ENCODE measurements at regions not wholly inside any gene's neighbourhood (a gene's known extent, or its start where the extent isn't known, plus 50 kb on each side); places are given as distances from the start of the nearest gene placed in this dataset.

DNA sequence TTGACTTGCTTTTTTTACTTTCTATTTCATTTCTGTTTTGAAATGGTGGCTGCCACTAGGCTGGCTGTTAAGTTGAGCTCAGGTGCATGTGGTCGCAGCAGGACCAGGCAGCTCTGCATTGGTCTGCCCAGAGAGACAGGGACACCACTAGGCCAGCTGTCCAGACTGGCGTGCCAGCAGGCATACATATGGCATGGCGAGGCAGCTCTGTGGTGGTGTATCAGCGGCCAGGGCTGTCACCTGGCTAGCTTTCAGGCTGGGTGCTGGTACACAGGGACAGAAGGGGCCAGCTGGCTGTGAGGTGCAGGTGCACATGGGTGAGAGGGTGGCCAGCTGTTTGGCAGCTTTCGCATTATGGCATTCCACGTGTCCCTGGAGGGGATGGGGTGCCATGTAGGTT lies 654.0 kb upstream of the ACO1 start:
- dilution Hi-C loops (cut with MboI; ENCODE audit: extremely low pct_ligation_motif_present, low sequenced_read_pairs): no loop called here

DNA sequence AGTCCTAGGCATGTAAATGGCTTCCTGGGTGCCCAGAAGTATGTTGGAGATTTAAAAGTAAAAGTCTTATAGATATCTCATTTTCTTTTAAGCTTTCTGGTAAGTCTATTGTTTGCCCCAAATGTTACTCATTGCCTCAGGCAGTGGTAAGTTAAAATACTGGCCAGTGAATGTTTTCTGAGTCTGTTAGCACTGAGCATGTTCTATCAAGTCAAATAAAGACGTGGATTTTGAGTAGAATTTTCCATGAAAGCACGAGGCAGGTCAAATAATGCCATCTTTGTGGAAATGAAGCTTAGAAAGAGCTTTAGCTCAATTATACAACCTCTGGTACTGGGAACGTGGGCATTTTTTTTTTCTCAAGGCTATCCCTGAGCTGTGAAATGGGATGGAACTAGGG lies 651.3 kb upstream of the ACO1 start:
- H3K27me3 ChIP-seq (ENCODE audit: control insufficient read depth, extremely low read depth, insufficient read depth, low read length): no peaks in the 10 kb centered on the region
- H4K20me1 ChIP-seq (ENCODE audit: control insufficient read depth, extremely low read depth, insufficient read depth, low read length): no peaks in the 10 kb centered on the region
- no peak for TF ChIP-seq CTCF (optimal IDR thresholded peaks at IDR 0.05 in 1 of 3, IDR thresholded peaks at IDR 0.05 in 1 of 3, conservative IDR thresholded peaks at IDR 0.05 in 1 of 3; ENCODE audit: extremely low read depth in 1 of 3, insufficient read depth in 2 of 3, low read length in 3 of 3)
- TF ChIP-seq EZH2 (IDR thresholded peaks at IDR 0.05; ENCODE audit: low read length): no peak
- no peak for DNase-seq (ENCODE audit: low read depth, low spot score)
- no peak overlapping the region for H3K4me3 ChIP-seq (ENCODE audit: control insufficient read depth in 2 of 3, extremely low read depth in 1 of 3, insufficient read depth in 2 of 3, low read depth in 1 of 3, low read length in 3 of 3)
- dilution Hi-C loops (cut with MboI; ENCODE audit: extremely low pct_ligation_motif_present, low sequenced_read_pairs): no loop called here
- H3K79me2 ChIP-seq (ENCODE audit: control insufficient read depth, insufficient read depth, low read length): no peaks in the 10 kb centered on the region
- peak; percentile 62 for FAIRE-seq
- H3K4me2 ChIP-seq (ENCODE audit: control insufficient read depth, extremely low read depth, insufficient read depth, low read depth, low read length): no peak overlapping the region
- H3K27ac ChIP-seq (ENCODE audit: control insufficient read depth, insufficient read depth, low read length): no peak overlapping the region
- H3K9ac ChIP-seq (ENCODE audit: control insufficient read depth, extremely low read depth, insufficient read depth, low read length): no peak overlapping the region
- no peaks in the 10 kb centered on the region for H3K36me3 ChIP-seq (ENCODE audit: control insufficient read depth in 2 of 2, extremely low read depth in 1 of 2, insufficient read depth in 2 of 2, low read length in 2 of 2)
- no peaks in the 10 kb centered on the region for H3K9me3 ChIP-seq (ENCODE audit: control insufficient read depth, low read depth, low read length)
- H3K9me1 ChIP-seq (ENCODE audit: control insufficient read depth, extremely low read depth, insufficient read depth, low read length): no peaks in the 10 kb centered on the region
- no peaks in the 10 kb centered on the region for H3K4me1 ChIP-seq (ENCODE audit: control insufficient read depth, extremely low read depth, insufficient read depth, low read length)
- H2AFZ ChIP-seq (ENCODE audit: control insufficient read depth, low read length): peak overlapping the region; percentile 64

More for the DNA sequence above, 654.0 kb upstream of the ACO1 start:
- no peaks in the 10 kb centered on the region for H3K27me3 ChIP-seq (ENCODE audit: control insufficient read depth, extremely low read depth, insufficient read depth, low read length)
- H3K9me1 ChIP-seq (ENCODE audit: control insufficient read depth, extremely low read depth, insufficient read depth, low read length): no peaks in the 10 kb centered on the region
- no peaks in the 10 kb centered on the region for H3K4me1 ChIP-seq (ENCODE audit: control insufficient read depth, extremely low read depth, insufficient read depth, low read length)
- H3K27ac ChIP-seq (ENCODE audit: control insufficient read depth, insufficient read depth, low read length): no peak overlapping the region
- H3K79me2 ChIP-seq (ENCODE audit: control insufficient read depth, insufficient read depth, low read length): no peaks in the 10 kb centered on the region
- H3K36me3 ChIP-seq (ENCODE audit: control insufficient read depth in 2 of 2, extremely low read depth in 1 of 2, insufficient read depth in 2 of 2, low read length in 2 of 2): no peaks in the 10 kb centered on the region
- DNase-seq (ENCODE audit: low read depth, low spot score): no peak
- no peaks in the 10 kb centered on the region for H3K9me3 ChIP-seq (ENCODE audit: control insufficient read depth, low read depth, low read length)
- no peaks in the 10 kb centered on the region for H4K20me1 ChIP-seq (ENCODE audit: control insufficient read depth, extremely low read depth, insufficient read depth, low read length)
- TF ChIP-seq EZH2 (IDR thresholded peaks at IDR 0.05; ENCODE audit: low read length) (no peak), CTCF (optimal IDR thresholded peaks at IDR 0.05 in 1 of 3, IDR thresholded peaks at IDR 0.05 in 1 of 3, conservative IDR thresholded peaks at IDR 0.05 in 1 of 3; ENCODE audit: extremely low read depth in 1 of 3, insufficient read depth in 2 of 3, low read length in 3 of 3) (no peak)
- H3K9ac ChIP-seq (ENCODE audit: control insufficient read depth, extremely low read depth, insufficient read depth, low read length): no peak overlapping the region
- H3K4me2 ChIP-seq (ENCODE audit: control insufficient read depth, extremely low read depth, insufficient read depth, low read depth, low read length): no peak overlapping the region
- FAIRE-seq: no peak
- no peak overlapping the region for H3K4me3 ChIP-seq (ENCODE audit: control insufficient read depth in 2 of 3, extremely low read depth in 1 of 3, insufficient read depth in 2 of 3, low read depth in 1 of 3, low read length in 3 of 3)
- no peak overlapping the region for H2AFZ ChIP-seq (ENCODE audit: control insufficient read depth, low read length)

Measured in keratinocyte (primary cell).